GM12878 (cell line): ENCODE measurements at regions not wholly inside any gene's neighbourhood (a gene's known extent, or its start where the extent isn't known, plus 50 kb on each side); places are given as distances from the start of the nearest gene placed in this dataset.

Experiments
- ATAC-seq: fragments of 200-7000 bp; cut with Tn5 transposase; 3 replicates; pipeline ENCODE4 v1.9.1; 2020; ENCODE audit warnings: mild to moderate bottlenecking, moderate library complexity
- BruUV-seq: library from RNA; stranded (reverse); fragments of 400-500 nt; replicated peaks from 2 replicates; lab custom pipeline; 2021; lab: Mats Ljungman, UMichigan
- CTCF ChIA-PET: fragments of 300-600 bp; sonication (Branson Sonifier 250); formaldehyde crosslinking; extraction: SDS; loops from one replicate; lab custom pipeline; 2021; ENCODE audit warnings: inconsistent platforms; lab: Yijun Ruan, JAX
- POLR2A ChIA-PET: fragments of 350-600 bp; formaldehyde crosslinking; extraction: SDS; loops from one replicate; lab custom pipeline; 2021; ENCODE audit warnings: inconsistent platforms; lab: Charles Lee
- RAD21 ChIA-PET: fragments of 300-600 bp; sonication (Branson Sonifier 250); formaldehyde crosslinking; loops from one replicate; lab custom pipeline; 2023; ENCODE audit warnings: antibody characterized with exemption; ENCODE audit not compliant: unreplicated experiment; lab: Charles Lee
- SMC1A ChIA-PET: fragments of 300-600 bp; sonication (Branson Sonifier 250); formaldehyde crosslinking; loops from one replicate; lab custom pipeline; 2023; ENCODE audit not compliant: unreplicated experiment, uncharacterized antibody; lab: Charles Lee
- DNase-seq: peaks from one replicate; pipeline ENCODE4 v3.0.0-alpha.2; 2011; ENCODE audit warnings: low read depth, low spot score
- FAIRE-seq: peaks from 3 replicates; lab custom pipeline; 2011; peaks lifted over from hg19 to GRCh38; lab: Jason Lieb, UNC
- H2AFZ ChIP-seq: 2 replicates; pipeline ENCODE4 v1.6.0; 2011; ENCODE audit warnings: low read depth, low read length, control low read depth; ENCODE audit not compliant: control insufficient read depth
- H3K27ac ChIP-seq: 2 replicates; pipeline ENCODE4 v1.5.1; 2011; ENCODE audit warnings: control low read depth; ENCODE audit not compliant: control insufficient read depth, insufficient read depth
- H3K27me3 ChIP-seq, 2 experiments: replicated peaks in 1 of 2; 2 replicates each; pipeline versions ENCODE4 v1.6.0 to v1.6.1; 2011; ENCODE audit warnings: low read length in 1 of 2; ENCODE audit not compliant: control insufficient read depth in 2 of 2, insufficient read depth in 2 of 2
- H3K36me3 ChIP-seq, 2 experiments: 2 replicates each; pipeline ENCODE4 v1.5.1; 2011; ENCODE audit warnings: low read length in 1 of 2; ENCODE audit not compliant: control insufficient read depth in 2 of 2, insufficient read depth in 2 of 2
- H3K4me1 ChIP-seq: 2 replicates; pipeline ENCODE4 v1.6.1; 2011; ENCODE audit warnings: mild to moderate bottlenecking, low read length, moderate library complexity, mixed read lengths; ENCODE audit not compliant: control insufficient read depth, insufficient read depth
- H3K4me2 ChIP-seq: 2 replicates; pipeline ENCODE4 v1.6.0; 2011; ENCODE audit warnings: control low read depth; ENCODE audit not compliant: control insufficient read depth, insufficient read depth
- H3K4me3 ChIP-seq: fragments of 200-600 bp; sonication (generic); 2 replicates; pipeline ENCODE4 v1.5.1; 2016
- H3K79me2 ChIP-seq: 2 replicates; pipeline ENCODE4 v1.6.0; 2011; ENCODE audit warnings: low read length; ENCODE audit not compliant: control insufficient read depth, insufficient read depth
- H3K9ac ChIP-seq: 2 replicates; pipeline ENCODE4 v1.8.0; 2011; ENCODE audit warnings: low read length, control low read depth, mixed read lengths; ENCODE audit not compliant: control insufficient read depth, insufficient read depth
- H3K9me3 ChIP-seq: replicated peaks from 3 replicates; pipeline ENCODE4 v1.5.1; 2011; ENCODE audit warnings: mild to moderate bottlenecking, low read length; ENCODE audit not compliant: control insufficient read depth, insufficient read depth
- H4K20me1 ChIP-seq: 2 replicates; pipeline ENCODE4 v1.6.0; 2011; ENCODE audit not compliant: control insufficient read depth, insufficient read depth
- BCL11A ChIP-seq: IDR thresholded peaks from 2 replicates; pipeline ENCODE4 v1.6.1; 2011; ENCODE audit warnings: low read depth, low read length
- BMI1 ChIP-seq: fragments of 450-650 bp; IDR thresholded peaks from 2 replicates; pipeline ENCODE4 v1.6.1; 2016; ENCODE audit warnings: mild to moderate bottlenecking, moderate library complexity, borderline replicate concordance
- CBX3 ChIP-seq: fragments of 200-600 bp; sonication (generic); IDR thresholded peaks from 2 replicates; pipeline ENCODE4 v1.6.1; 2016; ENCODE audit warnings: low read depth, borderline replicate concordance
- EGR1 ChIP-seq, 2 experiments: IDR thresholded peaks; 1 replicate in 1 of 2; 2 replicates in 1 of 2; pipeline ENCODE4 v1.6.1; 2011 to 2012; ENCODE audit warnings: low read depth in 2 of 2, low read length in 2 of 2, borderline replicate concordance in 1 of 2, mild to moderate bottlenecking in 1 of 2, moderate library complexity in 1 of 2
- EP300 ChIP-seq, 2 experiments: fragments of 150-350 bp in 1 of 2; IDR thresholded peaks; 2 replicates each; pipeline ENCODE4 v1.6.1; 2011 to 2012; ENCODE audit warnings: low read depth in 2 of 2, low read length in 2 of 2, borderline replicate concordance in 1 of 2, improper control_type of control experiment in 1 of 2, inconsistent platforms in 1 of 2; ENCODE audit not compliant: control insufficient read depth in 1 of 2
- MYC ChIP-seq: IDR thresholded peaks from 2 replicates; pipeline ENCODE4 v1.6.1; 2011; ENCODE audit warnings: mild to moderate bottlenecking, low read length, moderate library complexity, inconsistent platforms; ENCODE audit not compliant: insufficient read depth, insufficient replicate concordance, insufficient read length, severe bottlenecking
- NR2C1 ChIP-seq: fragments of 450-650 bp; IDR thresholded peaks from 2 replicates; pipeline ENCODE4 v1.6.1; 2017; ENCODE audit warnings: antibody characterized with exemption, mild to moderate bottlenecking, moderate library complexity
- PBX3 ChIP-seq: IDR thresholded peaks from 2 replicates; pipeline ENCODE4 v1.6.1; 2011; ENCODE audit warnings: mild to moderate bottlenecking, low read depth, low read length, moderate library complexity; ENCODE audit not compliant: insufficient replicate concordance
- POLR2A ChIP-seq: IDR thresholded peaks from 2 replicates; pipeline ENCODE4 v1.6.1; 2011; ENCODE audit warnings: low read depth, mild to moderate bottlenecking, low read length
- POLR2AphosphoS2 ChIP-seq: IDR thresholded peaks from 2 replicates; pipeline ENCODE4 v1.6.1; 2011; ENCODE audit warnings: low read depth, mild to moderate bottlenecking, low read length, improper control_type of control experiment, moderate library complexity
- POU2F2 ChIP-seq: IDR thresholded peaks from 3 replicates; pipeline ENCODE4 v1.6.1; 2011; ENCODE audit warnings: low read depth, mild to moderate bottlenecking, low read length, borderline replicate concordance
- RAD51 ChIP-seq: fragments of 450-650 bp; IDR thresholded peaks from 2 replicates; pipeline ENCODE4 v1.6.1; 2016; ENCODE audit warnings: moderate library complexity, mild to moderate bottlenecking, inconsistent platforms
- RFX5 ChIP-seq: IDR thresholded peaks from 2 replicates; pipeline ENCODE4 v1.6.1; 2011; ENCODE audit warnings: low read depth, low read length, improper control_type of control experiment
- SIN3A ChIP-seq: IDR thresholded peaks from 2 replicates; pipeline ENCODE4 v1.6.1; 2012; ENCODE audit warnings: low read depth, low read length, improper control_type of control experiment
- SKIL ChIP-seq: fragments of 450-650 bp; IDR thresholded peaks from 2 replicates; pipeline ENCODE4 v1.6.1; 2017; ENCODE audit warnings: mild to moderate bottlenecking, low read depth, inconsistent platforms; ENCODE audit not compliant: poor library complexity, severe bottlenecking
- SMAD1 ChIP-seq: fragments of 450-650 bp; IDR thresholded peaks from 2 replicates; pipeline ENCODE4 v1.6.1; 2018; ENCODE audit warnings: mild to moderate bottlenecking, low read depth; ENCODE audit not compliant: partially characterized antibody
- SMAD5 ChIP-seq: IDR thresholded peaks from 2 replicates; pipeline ENCODE4 v1.6.1; 2016; ENCODE audit warnings: antibody characterized with exemption, low read depth
- SREBF1 ChIP-seq: IDR thresholded peaks from 2 replicates; pipeline ENCODE4 v1.6.1; 2012; ENCODE audit warnings: mild to moderate bottlenecking, low read length
- SUPT20H ChIP-seq: IDR thresholded peaks from 2 replicates; pipeline ENCODE4 v1.6.1; 2011; ENCODE audit warnings: low read depth, mild to moderate bottlenecking, low read length, moderate library complexity, borderline replicate concordance; ENCODE audit not compliant: control insufficient read depth
- TBL1XR1 ChIP-seq: IDR thresholded peaks from 2 replicates; pipeline ENCODE4 v1.6.1; 2012; ENCODE audit warnings: low read depth, low read length, improper control_type of control experiment
- TCF12 ChIP-seq: IDR thresholded peaks from 2 replicates; pipeline ENCODE4 v1.6.1; 2011; ENCODE audit warnings: low read depth, mild to moderate bottlenecking, low read length
- ZBED1 ChIP-seq: IDR thresholded peaks from 2 replicates; pipeline ENCODE4 v1.6.1; 2016; ENCODE audit warnings: borderline replicate concordance
- WGBS: methylation state at CpG from one replicate; pipeline ENCODE4 v1.1.6; 2016; ENCODE audit warnings: low lambda C conversion rate; ENCODE audit not compliant: insufficient replicate concordance, insufficient coverage; ENCODE audit errors: missing lambda C conversion rate; 5-methylcytosine and 5-hydroxymethylcytosine counted together
- in situ Hi-C: fragments of 300-500 bp; cut with MboI; formaldehyde crosslinking; loops from 9 replicates; pipeline ENCODE4 v1.14.3; 2018; ENCODE audit warnings: mixed read lengths
- intact Hi-C: fragments of 100-400 bp; cut with micrococcal nuclease; formaldehyde crosslinking; loops from one replicate; pipeline ENCODE4 v1.14.2; 2022; ENCODE audit not compliant: unreplicated experiment

GRCh38 chr5:124583469-124584350 is 162.7 kb downstream of the ZNF608 start (continued):
- TF ChIP-seq TCF12 (peak; percentile 66), POU2F2 (peak; percentile 99), SUPT20H (no peak)

GRCh38 chr5:124582561-124582840 is 163.9 kb downstream of the ZNF608 start:
- CTCF ChIA-PET, result no interaction called here
- Histone ChIP-seq H3K27me3 (peaks cover 0 to 8% of the 10 kb centered on the region in 2 experiments), H3K9ac (no peak overlapping the region), H3K36me3 (no peaks in the 10 kb centered on the region; a peak in 1 of 4 replicates), H2AFZ (no peak overlapping the region), H3K9me3 (no peaks in the 10 kb centered on the region; the same call in 2 of the 3 replicates), H3K4me2 (no peak overlapping the region), H3K4me1 (peaks cover 14% of the 10 kb centered on the region; the same call in 1 of the 2 replicates), H3K79me2 (no peaks in the 10 kb centered on the region), H3K4me3 (no peak overlapping the region), H3K27ac (no peak overlapping the region), H4K20me1 (no peaks in the 10 kb centered on the region)
- DNase-seq, result no peak
- in situ Hi-C loops, result loop anchor here (5.0 kb wide), 1 partner anchor 65 kb away; no protein-coding TSS in a partner anchor
- RAD21 ChIA-PET, result no interaction called here
- no peak for FAIRE-seq
- TF ChIP-seq MYC, result no peak
- no peak for TF ChIP-seq SMAD1
- no peak for TF ChIP-seq RAD51
- TF ChIP-seq SIN3A, result no peak
- no peak for TF ChIP-seq PBX3
- no peak for TF ChIP-seq SMAD5
- TF ChIP-seq NR2C1, result no peak
- TF ChIP-seq SREBF1, result no peak
- TF ChIP-seq BMI1, result no peak
- TF ChIP-seq SKIL, result no peak
- no peak for TF ChIP-seq CBX3
- no peak for TF ChIP-seq POLR2AphosphoS2
- no peak for TF ChIP-seq TCF12
- TF ChIP-seq POLR2A, result no peak
- no peak for TF ChIP-seq BCL11A
- no peak for TF ChIP-seq EGR1 (IDR thresholded peaks at IDR 0.05; ENCODE audit: borderline replicate concordance in 1 of 2, low read depth in 2 of 2, low read length in 2 of 2)
- TF ChIP-seq ZBED1, result no peak
- TF ChIP-seq TBL1XR1, result no peak
- no peak for TF ChIP-seq RFX5
- TF ChIP-seq EP300 (IDR thresholded peaks at IDR 0.05; ENCODE audit: borderline replicate concordance in 1 of 2, control insufficient read depth in 1 of 2, low read depth in 2 of 2, low read length in 2 of 2), result no peak
- BruUV-seq, result no TSS peak
- 100% methylated on average over 1 of the region's 1 CpG for whole genome bisulfite sequencing
- SMC1A ChIA-PET, result no interaction called here
- intact Hi-C loops, result loop anchor here (2.0 to 5.0 kb wide), 4 partner anchors 55 to 525 kb away; partner anchors contain the start of gene ZNF608
- no peak for ATAC-seq
- POLR2A ChIA-PET, result no interaction called here
